ENCODE measurements at regions not wholly inside any gene's neighbourhood (a gene's known extent, or its start where the extent isn't known, plus 50 kb on each side); places are given as distances from the start of the nearest gene placed in this dataset.

DNA sequence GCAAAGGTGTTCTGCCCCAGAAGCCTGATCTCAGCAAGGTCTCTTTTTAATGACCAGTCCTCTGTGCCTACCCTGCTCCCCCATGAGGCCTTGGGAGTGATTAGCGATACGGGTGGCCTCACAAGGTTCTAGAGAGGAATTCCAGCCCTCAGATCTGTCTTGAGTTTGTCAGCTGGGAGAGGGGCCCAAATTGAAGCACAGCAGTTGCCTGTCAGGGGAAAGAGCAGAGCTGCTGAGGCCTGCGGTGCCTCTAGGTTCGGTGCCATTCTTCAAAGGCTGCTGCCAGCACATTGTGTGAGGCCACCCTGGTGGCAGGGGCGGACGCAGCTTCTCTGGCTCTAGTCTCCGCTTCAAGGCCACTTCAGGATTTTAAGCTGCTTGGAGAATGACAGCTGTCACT is 85.7 kb upstream of the GRIA1 start:
- Histone ChIP-seq H3K4me3 (replicated peaks; ENCODE audit: insufficient read depth, low read length) (no peak overlapping the region), H3K27ac (replicated peaks) (no peak overlapping the region), H3K27me3 (ENCODE audit: insufficient read depth, poor library complexity, severe bottlenecking) (no peaks in the 10 kb centered on the region)
- TF ChIP-seq GABPA (IDR thresholded peaks at IDR 0.05; ENCODE audit: low read depth) (no peak), SPI1 (IDR thresholded peaks at IDR 0.05; ENCODE audit: borderline replicate concordance, low read depth) (no peak), POLR2AphosphoS5 (IDR thresholded peaks at IDR 0.05; ENCODE audit: low read depth) (no peak), CTCF (IDR thresholded peaks at IDR 0.05; ENCODE audit: insufficient read depth, low read length) (no peak)
- TF ChIP-seq, protein P1, sequence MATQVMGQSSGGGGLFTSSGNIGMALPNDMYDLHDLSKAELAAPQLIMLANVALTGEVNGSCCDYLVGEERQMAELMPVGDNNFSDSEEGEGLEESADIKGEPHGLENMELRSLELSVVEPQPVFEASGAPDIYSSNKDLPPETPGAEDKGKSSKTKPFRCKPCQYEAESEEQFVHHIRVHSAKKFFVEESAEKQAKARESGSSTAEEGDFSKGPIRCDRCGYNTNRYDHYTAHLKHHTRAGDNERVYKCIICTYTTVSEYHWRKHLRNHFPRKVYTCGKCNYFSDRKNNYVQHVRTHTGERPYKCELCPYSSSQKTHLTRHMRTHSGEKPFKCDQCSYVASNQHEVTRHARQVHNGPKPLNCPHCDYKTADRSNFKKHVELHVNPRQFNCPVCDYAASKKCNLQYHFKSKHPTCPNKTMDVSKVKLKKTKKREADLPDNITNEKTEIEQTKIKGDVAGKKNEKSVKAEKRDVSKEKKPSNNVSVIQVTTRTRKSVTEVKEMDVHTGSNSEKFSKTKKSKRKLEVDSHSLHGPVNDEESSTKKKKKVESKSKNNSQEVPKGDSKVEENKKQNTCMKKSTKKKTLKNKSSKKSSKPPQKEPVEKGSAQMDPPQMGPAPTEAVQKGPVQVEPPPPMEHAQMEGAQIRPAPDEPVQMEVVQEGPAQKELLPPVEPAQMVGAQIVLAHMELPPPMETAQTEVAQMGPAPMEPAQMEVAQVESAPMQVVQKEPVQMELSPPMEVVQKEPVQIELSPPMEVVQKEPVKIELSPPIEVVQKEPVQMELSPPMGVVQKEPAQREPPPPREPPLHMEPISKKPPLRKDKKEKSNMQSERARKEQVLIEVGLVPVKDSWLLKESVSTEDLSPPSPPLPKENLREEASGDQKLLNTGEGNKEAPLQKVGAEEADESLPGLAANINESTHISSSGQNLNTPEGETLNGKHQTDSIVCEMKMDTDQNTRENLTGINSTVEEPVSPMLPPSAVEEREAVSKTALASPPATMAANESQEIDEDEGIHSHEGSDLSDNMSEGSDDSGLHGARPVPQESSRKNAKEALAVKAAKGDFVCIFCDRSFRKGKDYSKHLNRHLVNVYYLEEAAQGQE (IDR thresholded peaks at IDR 0.05; ENCODE audit: insufficient replicate concordance, low read depth) = no peak
- no peak for DNase-seq (ENCODE audit: low read depth in 1 of 2, low spot score in 1 of 2)

- Histone ChIP-seq H3K27me3 (ENCODE audit: insufficient read depth, poor library complexity, severe bottlenecking) (no peaks in the 10 kb centered on the region), H3K4me3 (replicated peaks; ENCODE audit: insufficient read depth, low read length) (no peak overlapping the region), H3K27ac (replicated peaks) (no peak overlapping the region)
- DNase-seq (ENCODE audit: low read depth in 1 of 2, low spot score in 1 of 2) = no peak
- no peak for TF ChIP-seq CTCF (IDR thresholded peaks at IDR 0.05; ENCODE audit: insufficient read depth, low read length)
- TF ChIP-seq GABPA (IDR thresholded peaks at IDR 0.05; ENCODE audit: low read depth) = no peak
- TF ChIP-seq POLR2AphosphoS5 (IDR thresholded peaks at IDR 0.05; ENCODE audit: low read depth) = no peak
- TF ChIP-seq, protein P1 (IDR thresholded peaks at IDR 0.05; ENCODE audit: insufficient replicate concordance, low read depth) = no peak
- no peak for TF ChIP-seq SPI1 (IDR thresholded peaks at IDR 0.05; ENCODE audit: borderline replicate concordance, low read depth)
These were observed 68.8 kb upstream of the GRIA1 start for GRCh38 chr5:153421676-153422075.

DNA sequence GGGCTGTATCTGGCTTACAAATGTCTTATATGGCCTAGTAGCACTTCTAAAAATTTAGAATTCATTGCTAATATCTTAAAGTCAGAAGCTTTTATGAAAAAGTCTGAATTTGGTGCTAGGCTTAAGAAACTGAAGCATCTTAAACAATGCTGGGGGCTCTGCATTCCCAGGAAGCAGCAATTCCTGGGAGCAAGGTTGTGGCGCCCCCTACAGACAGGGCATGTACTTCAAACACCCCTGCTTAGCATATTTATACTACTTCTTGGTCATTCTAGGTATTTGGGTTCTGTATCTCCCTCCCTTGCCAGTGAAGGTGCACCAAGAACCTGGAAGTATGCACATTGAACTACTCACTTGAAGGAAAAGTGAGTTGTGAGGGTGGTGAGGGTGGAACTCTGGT is 64.6 kb upstream of the GRIA1 start:
- TF ChIP-seq, protein P1 (IDR thresholded peaks at IDR 0.05; ENCODE audit: insufficient replicate concordance, low read depth) = no peak
- TF ChIP-seq GABPA (IDR thresholded peaks at IDR 0.05; ENCODE audit: low read depth) = no peak
- no peak for TF ChIP-seq SPI1 (IDR thresholded peaks at IDR 0.05; ENCODE audit: borderline replicate concordance, low read depth)
- H3K4me3 ChIP-seq (replicated peaks; ENCODE audit: insufficient read depth, low read length) = no peak overlapping the region
- DNase-seq (ENCODE audit: low read depth in 1 of 2, low spot score in 1 of 2) = no peak
- H3K27ac ChIP-seq (replicated peaks) = no peak overlapping the region
- no peaks in the 10 kb centered on the region for H3K27me3 ChIP-seq (ENCODE audit: insufficient read depth, poor library complexity, severe bottlenecking)
